Germinal center (tissue), 1 donor: ENCODE measurements at regions not wholly inside any gene's neighbourhood (a gene's known extent, or its start where the extent isn't known, plus 50 kb on each side); places are given as distances from the start of the nearest gene placed in this dataset.
"Not testable (repeated sequence)": the region's sequence is repeated elsewhere in the genome, so short reads cannot be mapped to it uniquely, and the experiment has no call there.

Source experiments
- DNase-seq: peaks from one replicate; pipeline ENCODE4 v3.0.0; 2012; ENCODE audit warnings: mixed read lengths, low spot score

DNA sequence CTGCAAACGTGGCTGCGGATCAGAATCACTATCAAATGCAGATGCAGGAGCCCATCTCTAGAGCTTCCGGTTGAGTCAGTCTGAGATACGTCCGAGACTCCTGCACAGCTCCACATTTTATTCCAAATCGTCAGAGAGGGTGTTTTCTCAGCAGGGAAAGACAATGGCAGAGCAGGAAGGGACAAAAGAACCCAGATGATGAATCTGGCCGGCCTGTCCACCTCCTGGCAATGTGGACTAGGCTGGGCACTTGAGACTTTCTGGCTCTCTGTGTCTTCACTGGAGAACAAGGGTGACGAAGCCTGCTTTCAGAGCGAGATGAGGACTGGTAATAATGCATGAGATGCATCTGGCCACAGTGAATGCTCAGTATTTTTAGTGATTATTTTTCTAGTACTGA, 255.9 kb upstream of the MYT1L start:
- DNase-seq, result no peak

DNA sequence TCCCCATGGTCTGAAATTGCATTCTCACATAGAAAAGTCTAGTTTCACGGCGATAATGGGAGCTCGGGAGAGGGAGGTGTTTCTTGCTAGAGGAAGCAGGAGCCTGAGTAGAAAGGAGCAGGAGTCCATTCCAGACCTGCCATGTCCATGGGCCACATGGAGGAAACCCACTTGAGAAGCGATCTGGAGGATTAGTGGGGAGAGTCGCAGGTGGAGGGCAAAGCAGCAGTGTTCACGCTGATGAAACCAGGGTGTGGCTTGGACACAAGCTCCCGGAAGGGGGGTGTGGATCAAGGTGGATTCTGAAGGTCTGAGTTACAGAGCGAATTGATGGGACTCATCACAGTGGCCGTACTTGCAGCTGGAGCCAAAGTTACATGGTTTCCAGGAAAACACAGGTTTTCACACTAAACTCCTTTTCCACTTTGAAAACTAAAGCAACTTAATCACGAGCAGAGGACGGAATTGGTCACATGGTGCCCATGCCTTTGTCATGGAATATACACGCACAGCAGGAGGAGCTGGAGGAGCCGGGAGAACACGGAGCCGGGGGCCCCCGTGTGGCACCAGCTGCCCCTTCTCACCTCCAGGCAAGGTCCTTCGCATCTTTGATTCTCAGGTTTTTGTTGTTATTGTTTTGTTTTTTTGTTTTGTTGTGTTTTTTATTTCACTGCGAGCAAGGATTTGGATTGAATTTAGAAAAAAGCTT, 255.1 kb upstream of the MYT1L start:
- no peak for DNase-seq

DNA sequence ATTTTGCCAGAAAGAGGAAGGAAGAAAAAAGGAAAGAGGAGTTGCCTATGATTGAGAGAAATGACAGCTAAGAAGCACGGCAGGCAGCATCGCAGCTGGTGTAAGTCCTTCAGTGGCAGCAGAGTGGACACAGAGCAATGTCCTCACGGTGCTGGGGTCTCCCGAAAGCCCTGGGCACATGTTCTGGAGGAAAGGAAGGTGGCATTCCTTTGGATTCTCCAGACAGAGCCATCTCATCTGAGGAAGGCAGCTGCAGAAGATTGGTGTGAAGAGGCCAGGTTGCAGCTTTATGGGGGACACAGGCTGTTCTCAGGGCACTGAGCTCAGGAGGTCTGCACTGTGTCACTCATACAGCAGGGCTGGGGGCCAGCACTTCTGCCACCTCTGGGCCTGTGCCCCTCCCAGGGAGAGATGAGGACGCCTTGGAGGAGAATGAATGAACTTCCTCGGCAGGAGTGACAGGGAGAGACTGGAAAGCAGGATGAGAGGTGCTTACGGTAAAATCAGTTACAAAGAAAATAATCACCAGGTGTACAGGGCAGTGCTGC, 252.0 kb upstream of the MYT1L start:
- DNase-seq, result no peak

DNA sequence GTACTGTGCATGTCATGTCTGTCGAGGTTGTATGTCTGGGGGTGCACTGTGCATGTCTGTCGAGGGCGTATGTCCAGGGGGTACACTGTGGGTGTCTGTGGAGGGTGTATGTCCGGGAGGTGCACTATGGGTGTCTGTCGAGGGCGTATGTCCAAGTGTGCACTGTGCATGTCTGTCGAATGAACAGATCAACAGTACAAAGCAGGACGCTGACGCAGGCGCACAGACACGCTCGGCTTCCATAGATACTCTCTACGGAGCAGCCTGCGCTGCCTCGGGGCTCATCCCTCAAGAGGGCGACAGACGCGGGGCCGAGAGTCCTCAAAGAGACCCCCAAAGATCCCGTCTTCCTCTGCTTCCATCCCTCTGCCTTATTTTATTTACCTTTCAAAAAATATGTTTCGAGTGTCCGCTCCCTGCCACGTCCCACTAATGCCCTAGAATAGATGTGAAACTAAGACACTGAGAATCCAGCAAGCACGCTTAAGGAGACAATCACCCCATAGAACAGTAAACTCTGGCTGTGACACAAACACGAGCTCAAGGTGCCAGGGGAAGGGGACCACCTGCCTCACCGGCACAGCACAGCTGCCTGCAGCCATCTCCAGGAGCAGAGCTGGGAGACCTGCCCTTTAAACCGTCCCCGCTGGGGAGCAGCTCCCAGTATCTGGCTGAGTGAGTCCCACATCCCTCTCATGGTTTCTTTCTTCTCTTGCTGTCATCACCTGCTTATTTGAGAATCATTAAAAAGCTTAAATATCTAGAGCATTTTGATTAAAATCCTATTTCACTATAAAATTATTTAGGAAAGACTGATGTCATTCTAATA, 250.5 kb upstream of the MYT1L start:
- DNase-seq, result no peak

DNA sequence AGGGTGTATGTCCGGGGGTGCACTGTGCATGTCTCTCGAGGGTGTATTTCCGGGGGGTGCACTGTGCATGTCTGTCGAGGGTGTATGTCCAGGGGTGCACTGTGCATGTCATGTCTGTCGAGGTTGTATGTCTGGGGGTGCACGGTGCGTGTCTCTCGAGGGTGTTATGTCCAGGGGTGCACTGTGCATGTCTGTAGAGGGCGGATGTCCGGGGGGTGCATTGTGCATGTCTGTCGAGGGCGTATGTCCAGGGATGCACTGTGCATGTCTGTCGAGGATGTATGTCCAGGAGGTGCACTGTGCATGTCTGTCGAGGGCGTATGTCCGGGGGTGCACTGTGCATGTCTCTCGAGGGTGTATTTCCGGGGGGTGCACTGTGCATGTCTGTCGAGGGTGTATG, 249.8 kb upstream of the MYT1L start:
- DNase-seq, result not testable (repeated sequence)

DNA sequence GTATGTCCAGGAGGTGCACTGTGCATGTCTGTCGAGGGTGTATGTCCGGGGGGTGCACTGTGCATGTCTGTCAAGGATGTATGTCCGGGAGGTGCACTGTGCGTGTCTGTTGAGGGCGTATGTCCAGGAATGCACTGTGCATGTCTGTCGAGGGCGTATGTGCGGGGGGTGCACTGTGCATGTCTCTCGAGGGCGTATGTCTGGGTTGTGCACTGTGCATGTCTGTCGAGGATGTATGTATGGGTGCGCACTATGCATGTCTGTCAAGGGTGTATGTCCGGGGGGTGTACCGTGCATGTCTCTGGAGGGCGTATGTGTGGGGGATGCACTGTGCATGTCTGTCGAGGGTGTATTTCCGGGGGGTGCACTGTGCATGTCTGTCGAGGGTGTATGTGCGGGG, 249.3 kb upstream of the MYT1L start:
- no peak for DNase-seq

DNA sequence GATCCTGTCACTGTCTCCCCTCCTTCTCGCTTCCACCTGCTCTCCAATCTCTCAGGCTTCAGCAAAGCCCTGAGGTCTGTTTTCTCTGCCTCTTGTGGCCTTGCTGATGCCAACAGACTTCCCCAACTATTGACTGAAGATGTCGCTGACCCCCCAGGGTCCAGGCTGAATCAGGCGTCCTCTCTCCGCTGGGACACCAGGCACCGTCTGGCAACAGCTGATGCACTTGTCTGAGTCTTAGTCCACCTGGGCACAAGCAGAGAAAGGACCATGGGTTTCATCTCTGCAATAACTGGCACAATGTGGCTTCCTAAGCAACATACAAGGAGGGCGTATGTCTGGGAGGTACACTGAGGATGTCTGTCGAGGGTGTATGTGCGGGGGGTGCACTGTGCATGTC, 248.7 kb upstream of the MYT1L start:
- DNase-seq, result no peak

DNA sequence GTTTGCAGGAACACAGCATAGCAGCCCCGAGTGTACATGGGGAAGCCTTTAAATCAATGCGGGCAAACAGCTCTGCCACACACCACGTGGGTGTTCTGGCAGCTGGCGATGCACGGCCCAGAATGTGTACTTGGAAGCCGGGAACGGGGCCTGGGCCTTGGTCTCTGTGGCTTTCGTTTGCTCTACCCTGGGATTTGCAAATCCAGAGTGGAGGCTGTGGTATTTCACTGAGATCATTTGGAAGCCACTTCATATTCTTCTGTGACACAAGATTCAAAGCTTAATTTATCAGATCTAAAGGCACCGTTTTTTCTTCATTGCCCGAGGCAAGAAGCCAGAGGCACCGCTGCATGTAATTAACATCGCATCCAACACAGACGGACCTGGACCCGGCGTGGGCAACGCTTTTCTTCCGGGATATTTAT, 246.3 kb upstream of the MYT1L start:
- no peak for DNase-seq

DNA sequence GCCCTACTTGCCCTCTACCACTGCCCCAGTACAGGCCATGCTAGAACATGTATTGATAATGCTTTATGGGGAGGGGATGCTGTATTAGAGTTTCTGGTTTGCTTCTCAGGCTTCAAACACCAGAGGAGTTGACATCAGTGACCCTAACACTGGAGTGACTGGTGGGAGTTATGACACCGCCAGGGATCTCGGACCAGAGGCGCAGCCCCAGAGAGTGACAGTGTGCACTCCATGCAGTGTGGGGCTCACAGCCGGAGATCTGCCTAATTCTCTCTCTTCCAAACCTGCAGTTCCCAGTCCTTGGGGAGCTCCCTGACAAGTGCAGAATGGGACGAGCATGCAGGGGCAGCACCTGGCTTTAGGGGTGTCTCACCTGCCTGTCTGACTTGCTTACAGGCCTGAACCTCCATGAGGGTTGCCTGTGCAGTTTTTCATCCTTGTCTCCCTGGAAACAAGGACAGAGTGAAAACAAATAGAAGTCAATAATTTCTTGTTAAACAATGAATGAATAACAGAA, 244.9 kb upstream of the MYT1L start:
- DNase-seq, result no peak

DNA sequence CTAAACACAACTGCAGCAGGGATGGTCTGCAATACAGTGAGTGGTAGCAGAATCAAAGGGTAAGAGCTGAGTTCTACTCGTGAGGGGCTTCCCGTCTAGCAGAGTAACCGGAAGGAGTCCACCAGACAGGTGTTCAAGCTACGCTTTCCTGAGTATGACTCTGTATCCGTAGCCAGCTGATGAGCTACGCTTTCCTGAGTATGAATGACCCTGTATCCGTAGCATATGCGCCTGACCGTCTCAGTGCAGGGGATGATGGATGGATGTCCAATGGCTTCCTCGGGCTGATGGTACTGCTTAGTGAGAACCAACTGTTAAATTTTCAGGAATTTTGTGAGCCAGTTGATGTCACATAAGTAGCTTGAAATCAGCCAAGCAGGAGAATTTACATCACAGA, 244.1 kb upstream of the MYT1L start:
- DNase-seq, result no peak

DNA sequence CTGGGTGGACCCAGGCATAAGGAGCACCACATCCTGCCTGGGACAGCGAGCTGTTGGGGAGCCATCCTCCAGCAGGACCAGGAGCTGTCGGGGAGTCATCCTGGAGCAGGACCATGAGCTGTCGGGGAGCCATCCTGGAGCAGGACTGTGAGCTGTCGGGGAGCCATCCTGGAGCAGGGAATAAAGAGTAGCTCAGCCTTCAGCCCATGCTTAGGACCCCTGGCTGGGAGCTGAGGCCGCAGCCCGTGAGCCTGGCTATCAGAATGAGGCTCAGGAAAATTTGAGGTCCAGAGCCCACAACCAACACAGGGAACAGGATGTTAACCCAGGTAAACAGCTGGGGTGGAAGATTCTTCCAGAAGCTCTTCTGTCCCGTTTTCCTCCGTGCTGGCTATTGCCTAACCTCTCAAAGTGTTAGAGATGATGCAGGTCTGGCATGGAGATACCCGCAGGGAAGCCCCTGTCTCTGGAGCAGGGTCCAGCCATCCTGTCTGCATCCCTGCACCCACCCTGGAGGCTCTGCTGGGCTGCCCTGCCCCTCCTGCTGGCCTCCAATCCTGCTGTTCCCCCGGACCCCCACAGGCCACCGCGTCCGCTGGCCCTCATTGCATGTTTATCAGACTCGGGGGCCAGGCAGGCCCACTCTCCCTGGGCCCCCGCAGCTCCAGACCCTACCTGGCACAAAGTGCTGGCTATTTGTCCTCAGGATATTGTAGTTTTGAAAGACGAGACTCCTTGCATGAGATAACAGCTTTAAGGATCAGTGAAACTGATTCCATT, 243.5 kb upstream of the MYT1L start:
- DNase-seq, result no peak

DNA sequence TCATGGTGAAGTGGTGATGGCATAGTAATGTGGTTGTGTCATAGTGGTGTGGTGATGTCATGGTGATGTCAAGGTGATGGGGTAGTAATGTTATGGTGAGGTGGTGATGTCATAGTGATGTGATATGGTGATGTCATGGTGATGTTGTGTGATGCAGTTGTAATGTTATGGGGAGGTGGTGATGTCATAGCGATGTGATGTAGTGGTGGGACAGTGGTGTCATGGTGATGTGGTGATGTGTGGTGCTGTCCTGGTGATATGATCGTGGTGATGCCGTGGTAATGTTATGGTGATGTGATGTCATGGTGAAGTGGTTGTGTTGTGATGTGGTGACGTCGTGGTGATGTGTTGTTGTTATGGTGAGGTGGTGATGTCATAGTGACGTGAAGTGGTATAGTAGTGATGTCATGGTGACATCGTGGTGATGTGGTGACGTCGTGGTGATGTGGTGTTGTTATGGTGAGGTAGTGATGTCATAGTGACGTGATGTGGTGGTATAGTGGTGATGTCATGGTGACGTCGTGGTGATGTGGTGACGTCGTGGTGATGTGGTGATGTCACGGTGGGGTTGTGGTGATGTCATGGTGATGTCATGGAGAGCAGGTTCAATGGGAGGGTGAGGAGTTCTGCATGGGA, 242.7 kb upstream of the MYT1L start:
- no peak for DNase-seq

DNA sequence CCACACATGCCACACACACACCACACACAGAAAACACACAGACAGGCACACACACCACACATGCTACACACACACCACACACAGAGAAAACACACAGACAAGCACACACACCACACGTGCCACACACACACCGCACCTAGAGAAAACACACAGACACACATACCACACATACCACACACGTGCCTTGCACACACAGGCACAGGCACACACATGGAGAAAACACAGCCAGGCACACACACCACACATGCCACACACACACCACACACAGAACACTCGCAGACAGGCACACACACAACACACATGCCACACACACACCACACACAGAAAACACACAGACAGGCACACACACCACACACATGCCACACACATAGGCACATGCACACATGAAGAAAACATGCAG, 242.1 kb upstream of the MYT1L start:
- no peak for DNase-seq

DNA sequence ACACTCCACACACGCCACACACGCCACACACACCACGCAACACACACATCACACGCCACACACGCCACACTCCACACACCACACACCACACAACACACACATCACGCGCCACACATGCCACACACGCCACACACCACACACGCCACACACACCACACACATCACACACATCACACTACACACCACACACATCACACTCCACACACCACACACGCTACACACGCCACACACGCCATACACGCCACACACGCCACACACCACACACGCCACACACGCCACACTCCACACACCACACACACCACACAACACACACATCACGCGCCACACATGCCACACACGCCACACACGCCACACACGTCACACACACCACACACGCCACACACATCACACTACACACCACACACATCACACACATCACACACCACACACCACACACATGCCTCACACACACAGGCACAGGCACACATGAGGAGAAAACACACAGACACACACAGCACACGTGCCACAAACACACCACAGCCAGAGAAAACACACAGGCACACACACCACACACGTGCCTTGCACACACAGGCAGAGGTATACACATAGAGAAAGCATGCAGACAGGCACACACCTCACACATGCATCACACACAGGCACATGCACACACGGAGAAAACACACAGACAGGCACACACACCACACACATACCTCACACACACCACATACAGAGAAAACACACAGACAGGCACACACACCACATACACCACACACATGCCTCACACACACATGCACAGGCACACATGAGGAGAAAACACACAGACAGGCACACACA, 241.5 kb upstream of the MYT1L start:
- no peak for DNase-seq

DNA sequence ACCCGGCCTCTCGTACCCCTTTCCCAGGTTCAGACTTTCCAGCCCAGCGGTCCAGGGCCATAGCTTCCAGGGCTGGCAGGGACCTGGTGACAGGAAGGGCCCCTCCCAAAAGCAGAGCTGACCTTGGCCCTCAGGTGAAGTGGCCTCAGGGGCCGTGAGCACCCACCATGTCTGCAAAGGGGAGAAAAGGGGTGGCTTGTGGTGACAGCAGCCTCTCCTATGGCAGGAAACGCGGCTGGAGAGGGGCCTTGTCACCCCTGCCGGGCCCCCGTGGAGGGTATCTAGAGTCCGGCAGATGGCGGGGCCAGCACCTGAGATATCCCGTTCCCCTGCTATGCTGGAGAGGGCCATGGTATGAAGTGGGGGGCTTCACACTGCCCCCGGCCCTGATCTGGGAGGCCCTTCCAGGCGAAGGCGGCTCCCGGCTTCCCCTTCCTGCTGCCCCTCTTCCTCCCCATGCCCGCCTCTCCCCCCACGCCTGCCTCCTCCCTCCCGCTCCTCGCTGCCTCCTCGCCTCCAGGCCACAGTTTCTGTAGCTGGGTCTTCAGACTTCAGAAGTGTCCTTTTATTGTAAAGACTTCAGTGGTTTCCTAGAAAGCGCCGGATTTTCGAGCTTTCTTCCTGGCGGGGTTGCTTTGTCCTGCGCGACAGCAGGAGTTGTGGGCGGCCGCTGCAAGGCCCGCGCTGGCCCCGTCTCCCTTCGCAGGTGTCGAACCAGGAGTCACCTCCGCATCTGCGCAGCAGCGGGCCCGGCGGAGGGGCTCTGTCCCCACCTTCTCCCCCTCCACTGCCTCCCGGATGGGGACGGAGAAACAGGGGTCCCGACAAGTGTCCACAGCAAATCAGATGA, 240.5 kb upstream of the MYT1L start:
- DNase-seq, result no peak

DNA sequence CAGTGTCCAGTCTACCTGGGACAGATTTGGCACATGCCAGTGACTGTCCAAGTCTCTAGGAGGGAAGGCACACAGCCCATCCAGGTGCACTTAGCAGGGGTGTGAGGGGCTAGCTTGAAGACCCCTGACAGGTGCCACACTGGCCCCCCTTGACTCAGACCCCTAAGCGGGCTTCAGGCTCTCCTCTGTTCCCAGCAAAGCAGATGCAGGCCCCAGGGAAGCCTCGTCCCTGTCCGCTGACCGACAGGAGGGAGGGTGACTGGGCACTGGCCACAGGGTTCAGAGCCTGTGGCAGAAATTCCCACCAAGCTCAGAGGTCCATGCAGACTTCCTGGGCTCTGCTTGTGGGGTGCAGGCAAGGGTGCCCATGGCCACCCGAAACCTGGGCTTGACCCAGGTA, 239.8 kb upstream of the MYT1L start:
- no peak for DNase-seq

DNA sequence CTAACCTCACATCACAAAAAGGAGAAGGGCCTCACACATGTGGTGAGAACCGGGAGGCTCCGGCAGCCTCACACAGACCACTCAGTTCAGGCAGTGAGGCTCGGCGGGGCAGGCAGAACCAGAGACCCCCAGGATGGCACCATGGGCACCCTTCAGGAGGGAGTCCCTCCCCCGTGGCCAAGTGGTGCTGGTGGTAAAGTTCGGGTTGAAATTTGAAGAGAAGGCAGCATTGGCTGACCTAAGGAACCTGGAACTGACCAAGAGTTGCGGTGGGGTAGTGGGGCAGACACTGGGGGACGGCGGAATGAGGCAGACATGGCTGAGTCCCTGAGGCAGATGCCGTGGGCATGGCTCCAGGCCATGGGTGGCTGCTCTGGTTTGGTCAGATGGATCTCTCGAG, 239.3 kb upstream of the MYT1L start:
- no peak for DNase-seq

DNA sequence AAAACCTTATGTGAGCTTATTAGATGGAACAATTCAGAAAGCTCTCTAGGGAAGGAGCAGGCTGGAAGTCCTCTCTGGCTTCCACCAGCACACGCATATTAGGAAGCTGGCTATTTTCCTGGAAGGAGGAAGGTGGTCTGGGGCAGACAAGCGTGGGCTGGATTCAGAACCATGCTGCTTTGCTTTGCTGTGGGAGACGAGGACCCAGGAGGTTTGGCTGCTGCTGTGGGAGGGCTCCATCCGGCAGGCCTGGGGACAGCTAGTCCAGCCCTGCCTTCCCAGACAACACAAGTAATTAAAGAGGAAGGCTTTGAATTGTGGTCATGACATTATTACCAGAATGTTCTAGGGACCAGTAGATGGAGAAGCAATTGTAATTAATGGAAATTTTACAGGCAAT, 238.8 kb upstream of the MYT1L start:
- no peak for DNase-seq

DNA sequence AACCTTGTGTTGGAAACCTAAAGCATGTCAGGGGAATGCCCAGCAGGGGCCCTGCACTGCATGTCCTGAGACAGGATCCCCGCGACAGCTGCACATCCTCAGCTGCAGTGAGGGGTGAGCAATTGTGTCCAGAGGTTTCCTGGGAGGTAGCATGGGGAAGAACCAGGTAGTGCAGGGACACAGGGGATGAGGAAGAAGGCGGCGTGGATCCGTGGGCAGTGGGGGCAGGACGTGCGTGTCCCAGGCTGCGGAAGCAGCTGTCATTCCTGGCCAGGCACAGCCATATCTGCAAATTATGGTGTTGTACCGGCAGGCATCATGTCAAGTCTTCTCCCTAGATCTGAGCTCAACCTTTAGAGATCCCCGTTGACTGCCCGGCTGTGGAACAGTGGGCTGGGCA, 238.2 kb upstream of the MYT1L start:
- no peak for DNase-seq

DNA sequence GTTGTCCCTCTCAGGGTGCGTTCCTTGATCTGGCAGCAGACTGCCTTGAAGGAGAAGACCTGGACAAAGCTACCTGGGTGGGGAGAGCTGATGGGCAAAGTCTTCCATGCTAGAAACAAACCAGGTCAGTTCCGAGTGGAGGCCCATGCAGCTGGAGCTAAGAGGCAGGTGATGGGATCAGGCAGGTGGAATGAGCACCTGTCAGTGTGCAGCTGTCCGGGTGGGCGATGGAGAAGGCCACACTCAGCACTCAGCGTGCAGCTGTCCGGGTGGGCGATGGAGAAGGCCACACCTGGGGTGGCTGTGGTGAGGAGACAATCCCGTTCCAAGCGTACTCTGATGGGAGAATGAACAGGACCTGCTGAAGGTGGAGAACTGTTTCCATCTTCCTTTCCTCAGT, 237.3 kb upstream of the MYT1L start:
- no peak for DNase-seq
